ENCODE measurements at regions not wholly inside any gene's neighbourhood (a gene's known extent, or its start where the extent isn't known, plus 50 kb on each side); places are given as distances from the start of the nearest gene placed in this dataset.

DNA sequence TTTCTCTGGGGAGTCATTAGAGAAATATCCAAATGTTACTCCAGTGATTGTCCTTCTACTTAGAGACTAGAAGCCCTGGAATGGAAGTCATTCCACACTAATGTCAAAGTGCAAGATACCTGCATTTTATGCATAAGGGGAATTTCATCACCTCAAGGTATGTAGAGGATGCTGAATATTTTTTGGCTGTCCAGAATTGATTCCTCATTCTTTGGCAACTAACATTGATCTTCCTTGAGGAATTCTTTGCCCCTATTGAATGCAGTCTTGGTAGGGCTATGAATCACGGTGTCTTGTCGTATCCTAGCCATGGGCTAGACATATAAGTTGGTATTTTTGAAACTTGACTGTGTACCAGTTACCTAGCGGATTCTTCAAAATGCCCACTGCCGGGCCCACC, 271.1 kb downstream of the CNTN3 start:
- TF ChIP-seq, protein P1, sequence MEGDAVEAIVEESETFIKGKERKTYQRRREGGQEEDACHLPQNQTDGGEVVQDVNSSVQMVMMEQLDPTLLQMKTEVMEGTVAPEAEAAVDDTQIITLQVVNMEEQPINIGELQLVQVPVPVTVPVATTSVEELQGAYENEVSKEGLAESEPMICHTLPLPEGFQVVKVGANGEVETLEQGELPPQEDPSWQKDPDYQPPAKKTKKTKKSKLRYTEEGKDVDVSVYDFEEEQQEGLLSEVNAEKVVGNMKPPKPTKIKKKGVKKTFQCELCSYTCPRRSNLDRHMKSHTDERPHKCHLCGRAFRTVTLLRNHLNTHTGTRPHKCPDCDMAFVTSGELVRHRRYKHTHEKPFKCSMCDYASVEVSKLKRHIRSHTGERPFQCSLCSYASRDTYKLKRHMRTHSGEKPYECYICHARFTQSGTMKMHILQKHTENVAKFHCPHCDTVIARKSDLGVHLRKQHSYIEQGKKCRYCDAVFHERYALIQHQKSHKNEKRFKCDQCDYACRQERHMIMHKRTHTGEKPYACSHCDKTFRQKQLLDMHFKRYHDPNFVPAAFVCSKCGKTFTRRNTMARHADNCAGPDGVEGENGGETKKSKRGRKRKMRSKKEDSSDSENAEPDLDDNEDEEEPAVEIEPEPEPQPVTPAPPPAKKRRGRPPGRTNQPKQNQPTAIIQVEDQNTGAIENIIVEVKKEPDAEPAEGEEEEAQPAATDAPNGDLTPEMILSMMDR (IDR thresholded peaks at IDR 0.05), result no peak
- TF ChIP-seq NR3C1 (IDR thresholded peaks at IDR 0.05), result no peak
- TF ChIP-seq JUN (IDR thresholded peaks at IDR 0.05), result no peak
- TF ChIP-seq MAZ (IDR thresholded peaks at IDR 0.05; ENCODE audit: borderline replicate concordance, low read depth, low read length), result no peak
